GM19468 (cell line): ENCODE measurements at regions not wholly inside any gene's neighbourhood (a gene's known extent, or its start where the extent isn't known, plus 50 kb on each side); places are given as distances from the start of the nearest gene placed in this dataset.

Source experiments
- ATAC-seq: cut with Tn5 transposase; IDR thresholded peaks from one replicate; pipeline ENCODE4 v1.9.1; 2021; ENCODE audit warnings: mild to moderate bottlenecking, moderate library complexity, moderate number of reproducible peaks; ENCODE audit not compliant: unreplicated experiment; ENCODE audit errors: extremely low read depth

DNA sequence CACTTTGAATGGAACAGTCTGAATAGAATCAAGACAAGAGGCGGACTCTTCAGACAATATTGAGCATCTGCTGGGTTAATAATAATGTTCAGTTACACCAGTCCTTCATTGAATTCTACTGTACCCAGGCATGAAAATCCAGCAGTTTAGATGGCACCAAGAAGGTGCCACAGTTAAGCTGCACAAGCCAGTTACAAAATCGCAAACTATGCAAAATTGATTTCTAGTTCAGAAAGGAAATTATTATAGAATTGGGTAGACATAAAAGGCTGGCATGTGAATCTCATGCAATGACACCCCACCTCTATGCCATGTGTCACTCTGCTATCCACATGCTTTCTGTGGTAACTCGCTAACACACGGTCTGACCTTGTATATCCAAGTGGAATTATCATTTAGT is 105.8 kb upstream of the VCX3A start:
- ATAC-seq = no peak

DNA sequence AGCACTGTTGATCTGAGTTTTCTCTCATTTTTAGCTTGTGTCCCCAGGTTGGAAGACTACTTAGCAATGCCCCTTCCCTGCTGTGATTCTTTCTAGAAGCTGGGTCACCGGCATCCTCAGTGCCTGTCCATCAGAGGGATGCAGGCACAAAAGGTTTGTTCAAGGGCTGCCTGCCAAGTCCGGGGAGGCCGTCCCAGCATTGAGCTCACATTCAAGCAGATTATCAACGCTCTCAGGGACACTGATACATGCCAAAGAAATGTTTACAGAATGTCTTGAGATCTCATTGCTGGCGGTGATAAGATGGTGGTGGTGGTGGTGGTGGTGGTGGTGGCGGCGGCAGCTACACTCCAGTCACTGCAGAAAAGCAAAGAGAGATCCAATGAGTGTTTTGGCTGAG is 79.6 kb upstream of the VCX3A start:
- ATAC-seq = no peak

DNA sequence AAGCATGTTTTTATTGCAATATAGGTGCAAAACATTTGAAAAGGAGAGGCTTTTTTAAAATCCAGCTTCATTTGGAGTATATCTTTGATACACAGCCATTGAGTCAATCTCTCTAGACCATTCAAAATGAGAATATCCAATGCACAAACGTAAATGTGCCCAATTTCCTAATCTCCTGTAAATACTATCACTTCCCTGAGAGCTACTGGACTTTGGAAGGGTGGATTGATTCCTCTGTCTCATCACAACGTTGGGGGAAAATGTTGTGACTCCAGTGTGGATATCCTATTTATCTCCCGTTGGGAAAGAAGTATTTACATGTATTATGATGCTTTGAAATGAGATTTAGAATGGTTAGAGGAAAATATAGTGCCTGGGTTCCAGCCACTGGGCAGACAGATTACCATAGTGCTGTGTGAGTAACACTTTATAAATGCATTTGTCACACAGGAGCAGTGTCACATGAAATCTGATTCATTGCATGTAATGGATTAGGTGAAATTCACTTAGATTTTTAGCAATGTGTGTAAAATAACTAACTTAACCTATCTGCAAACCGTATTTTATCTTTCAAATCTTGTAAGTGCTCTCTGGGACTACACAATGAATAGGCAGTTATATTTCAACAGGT is 64.4 kb upstream of the VCX3A start:
- ATAC-seq = no peak
